ENCODE measurements at regions not wholly inside any gene's neighbourhood (a gene's known extent, or its start where the extent isn't known, plus 50 kb on each side); places are given as distances from the start of the nearest gene placed in this dataset.
"Not testable (repeated sequence)": the region's sequence is repeated elsewhere in the genome, so short reads cannot be mapped to it uniquely, and the experiment has no call there.

GRCh38 chr18:33854086-33854826 lies 276.2 kb downstream of the ASXL3 start:
- DNase-seq (ENCODE audit: low spot score): no peak

GRCh38 chr18:33853187-33853586 lies 275.2 kb downstream of the ASXL3 start:
- no peak for DNase-seq (ENCODE audit: low spot score)

- DNase-seq (ENCODE audit: low spot score): no peak
Measured at GRCh38 chr18:33851546-33852078, 273.6 kb downstream of the ASXL3 start.

GRCh38 chr18:33849731-33850130 lies 271.7 kb downstream of the ASXL3 start:
- DNase-seq (ENCODE audit: low spot score): no peak

GRCh38 chr18:33844232-33844631 lies 266.2 kb downstream of the ASXL3 start:
- DNase-seq (ENCODE audit: low spot score): no peak

- no peak for DNase-seq (ENCODE audit: low spot score)
Measured at GRCh38 chr18:33841221-33841967, 263.4 kb downstream of the ASXL3 start.

- DNase-seq (ENCODE audit: low spot score): no peak
Measured at GRCh38 chr18:33840212-33840593, 262.2 kb downstream of the ASXL3 start.

GRCh38 chr18:33839452-33840211 lies 261.6 kb downstream of the ASXL3 start:
- DNase-seq (ENCODE audit: low spot score): no peak

- no peak for DNase-seq (ENCODE audit: low spot score)
Measured at GRCh38 chr18:33838054-33838453, 260.0 kb downstream of the ASXL3 start.

- DNase-seq (ENCODE audit: low spot score): no peak
Measured at GRCh38 chr18:33837191-33837590, 259.2 kb downstream of the ASXL3 start.

- DNase-seq (ENCODE audit: low spot score): no peak
Measured at GRCh38 chr18:33836564-33836963, 258.5 kb downstream of the ASXL3 start.

GRCh38 chr18:33835419-33835818 lies 257.4 kb downstream of the ASXL3 start:
- no peak for DNase-seq (ENCODE audit: low spot score)

GRCh38 chr18:33833842-33834241 lies 255.8 kb downstream of the ASXL3 start:
- DNase-seq (ENCODE audit: low spot score): no peak

- DNase-seq (ENCODE audit: low spot score): no peak
Measured at GRCh38 chr18:33831424-33831823, 253.4 kb downstream of the ASXL3 start.

GRCh38 chr18:33830213-33830612 lies 252.2 kb downstream of the ASXL3 start:
- DNase-seq (ENCODE audit: low spot score): no peak

GRCh38 chr18:33828949-33829348 lies 250.9 kb downstream of the ASXL3 start:
- no peak for DNase-seq (ENCODE audit: low spot score)

GRCh38 chr18:33826151-33826550 lies 248.1 kb downstream of the ASXL3 start:
- DNase-seq (ENCODE audit: low spot score): no peak

GRCh38 chr18:33821503-33821902 lies 243.5 kb downstream of the ASXL3 start:
- no peak for DNase-seq (ENCODE audit: low spot score)

GRCh38 chr18:33820517-33821371 lies 242.7 kb downstream of the ASXL3 start:
- DNase-seq (ENCODE audit: low spot score): no peak

- not testable (repeated sequence) for DNase-seq (ENCODE audit: low spot score)
Measured at GRCh38 chr18:33819692-33820343, 241.8 kb downstream of the ASXL3 start.

GRCh38 chr18:33818145-33818544 lies 240.1 kb downstream of the ASXL3 start:
- DNase-seq (ENCODE audit: low spot score): no peak

All from left forelimb (tissue), 1 donor.